ENCODE measurements at regions not wholly inside any gene's neighbourhood (a gene's known extent, or its start where the extent isn't known, plus 50 kb on each side); places are given as distances from the start of the nearest gene placed in this dataset.

GRCh38 chr5:93890657-93891056 lies 149.3 kb upstream of the POU5F2 start:
- TF ChIP-seq CTCF (conservative IDR thresholded peaks at IDR 0.05 in 1 of 2, IDR thresholded peaks at IDR 0.05 in 1 of 2; ENCODE audit: low read depth in 1 of 2, low read length in 2 of 2) = no peak
- TF ChIP-seq EZH2 (IDR thresholded peaks at IDR 0.05; ENCODE audit: low read length, missing control alignments) = no peak
